BLaER1 (cell line): ENCODE measurements at regions not wholly inside any gene's neighbourhood (a gene's known extent, or its start where the extent isn't known, plus 50 kb on each side); places are given as distances from the start of the nearest gene placed in this dataset.

ENCODE experiments used
- H3K27ac ChIP-seq: shearing (Covaris generic); formaldehyde crosslinking; 2 replicates; pipeline ENCODE4 v1.8.1; 2022
- H3K27me3 ChIP-seq: shearing (Covaris generic); formaldehyde crosslinking; 2 replicates; pipeline ENCODE4 v1.8.1; 2022
- H3K36me3 ChIP-seq: shearing (Covaris generic); formaldehyde crosslinking; 2 replicates; pipeline ENCODE4 v1.8.1; 2022
- H3K4me1 ChIP-seq: shearing (Covaris generic); formaldehyde crosslinking; 2 replicates; pipeline ENCODE4 v1.8.1; 2022
- H3K4me2 ChIP-seq: shearing (Covaris generic); formaldehyde crosslinking; 2 replicates; pipeline ENCODE4 v1.8.1; 2022
- H3K4me3 ChIP-seq: shearing (Covaris generic); formaldehyde crosslinking; 2 replicates; pipeline ENCODE4 v1.8.1; 2022
- H3K9ac ChIP-seq: shearing (Covaris generic); formaldehyde crosslinking; 2 replicates; pipeline ENCODE4 v1.8.1; 2022
- H3K9me3 ChIP-seq: shearing (Covaris generic); formaldehyde crosslinking; 2 replicates; pipeline ENCODE4 v1.8.1; 2022
- H4K20me1 ChIP-seq: shearing (Covaris generic); formaldehyde crosslinking; 2 replicates; pipeline ENCODE4 v1.8.1; 2022
- Cebpa-rat ChIP-seq: shearing (Covaris generic); IDR thresholded peaks from 2 replicates; pipeline ENCODE4 v1.8.1; 2022

DNA sequence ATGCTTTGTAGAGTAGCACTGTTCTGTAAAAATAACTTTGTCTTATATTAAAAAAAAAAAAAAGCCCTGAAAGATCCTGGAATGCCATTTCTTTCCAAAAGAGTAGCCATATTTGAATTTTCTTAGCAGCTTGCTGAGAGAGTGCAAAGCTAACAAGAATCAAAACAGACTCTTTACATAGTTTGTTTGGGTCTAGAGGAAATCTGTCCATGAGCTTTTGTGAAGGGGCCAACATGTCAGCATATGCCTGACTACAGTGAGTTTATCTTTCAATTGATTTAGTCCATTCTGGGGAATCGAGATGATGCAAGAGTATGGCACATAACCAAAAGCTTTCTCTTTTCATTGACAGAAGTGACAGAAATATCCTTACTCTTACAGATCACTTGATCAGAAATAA, 777.7 kb upstream of the ACVR2A start:
- H3K9me3 ChIP-seq = 0 out of 2 replicates have a peak, but pooled peaks cover 7% of the 10 kb centered on the region
- no peaks in the 10 kb centered on the region for H3K36me3 ChIP-seq
- no peak for TF ChIP-seq Cebpa-rat
- no peaks in the 10 kb centered on the region for H3K4me1 ChIP-seq
- no peaks in the 10 kb centered on the region for H4K20me1 ChIP-seq
- no peak overlapping the region for H3K4me3 ChIP-seq
- H3K27me3 ChIP-seq = no peaks in the 10 kb centered on the region
- no peak overlapping the region for H3K4me2 ChIP-seq
- H3K9ac ChIP-seq = no peak overlapping the region
- no peak overlapping the region for H3K27ac ChIP-seq

DNA sequence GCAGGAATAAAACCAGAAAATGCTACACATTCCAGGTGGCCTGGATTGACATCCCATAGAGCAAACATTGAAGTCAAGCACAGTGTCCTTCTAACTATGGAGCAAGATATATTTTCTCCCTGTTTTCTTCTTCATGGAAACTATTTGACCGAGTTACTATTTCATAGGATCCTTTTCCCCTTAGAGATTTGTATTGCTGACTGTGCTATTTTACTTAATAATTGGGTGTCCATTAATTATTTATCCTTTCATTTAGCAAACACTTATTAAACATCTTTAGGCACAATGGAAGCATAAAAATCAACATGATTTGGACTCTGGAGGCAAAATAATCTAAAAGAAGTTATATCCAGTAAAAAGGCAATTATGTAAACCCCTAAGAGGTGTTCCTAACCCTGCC, 782.8 kb upstream of the ACVR2A start:
- H3K4me2 ChIP-seq = no peak overlapping the region
- no peaks in the 10 kb centered on the region for H3K36me3 ChIP-seq
- no peaks in the 10 kb centered on the region for H3K4me1 ChIP-seq
- no peaks in the 10 kb centered on the region for H4K20me1 ChIP-seq
- no peak overlapping the region for H3K4me3 ChIP-seq
- no peaks in the 10 kb centered on the region for H3K27me3 ChIP-seq
- H3K9me3 ChIP-seq = 0 out of 2 replicates have a peak, but pooled peaks cover 7% of the 10 kb centered on the region
- TF ChIP-seq Cebpa-rat = no peak
- no peak overlapping the region for H3K27ac ChIP-seq
- H3K9ac ChIP-seq = no peak overlapping the region

DNA sequence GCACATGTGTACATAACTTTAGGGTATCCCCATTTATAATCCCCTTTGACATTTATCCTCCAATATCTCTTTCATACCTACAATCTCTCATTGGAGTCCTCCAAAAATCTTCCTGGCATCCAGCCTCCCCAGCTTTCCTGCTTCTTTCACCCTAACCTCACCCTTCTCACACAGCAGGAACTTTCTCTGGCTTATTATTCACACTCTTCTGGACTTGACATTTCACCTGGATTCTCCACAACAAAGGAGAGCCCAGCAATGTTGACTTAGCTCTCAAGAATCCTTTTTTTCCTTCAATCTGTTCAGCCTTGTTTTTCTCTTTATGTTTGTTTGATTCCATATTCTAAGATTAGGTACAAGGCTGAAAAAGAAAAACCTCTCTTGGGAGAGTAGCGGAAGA, 783.6 kb upstream of the ACVR2A start:
- no peak overlapping the region for H3K27ac ChIP-seq
- H3K9me3 ChIP-seq = 0 out of 2 replicates have a peak, but pooled peaks cover 7% of the 10 kb centered on the region
- no peak for TF ChIP-seq Cebpa-rat
- no peaks in the 10 kb centered on the region for H4K20me1 ChIP-seq
- H3K4me3 ChIP-seq = no peak overlapping the region
- H3K4me1 ChIP-seq = no peaks in the 10 kb centered on the region
- no peak overlapping the region for H3K4me2 ChIP-seq
- no peak overlapping the region for H3K9ac ChIP-seq
- no peaks in the 10 kb centered on the region for H3K36me3 ChIP-seq
- no peaks in the 10 kb centered on the region for H3K27me3 ChIP-seq

DNA sequence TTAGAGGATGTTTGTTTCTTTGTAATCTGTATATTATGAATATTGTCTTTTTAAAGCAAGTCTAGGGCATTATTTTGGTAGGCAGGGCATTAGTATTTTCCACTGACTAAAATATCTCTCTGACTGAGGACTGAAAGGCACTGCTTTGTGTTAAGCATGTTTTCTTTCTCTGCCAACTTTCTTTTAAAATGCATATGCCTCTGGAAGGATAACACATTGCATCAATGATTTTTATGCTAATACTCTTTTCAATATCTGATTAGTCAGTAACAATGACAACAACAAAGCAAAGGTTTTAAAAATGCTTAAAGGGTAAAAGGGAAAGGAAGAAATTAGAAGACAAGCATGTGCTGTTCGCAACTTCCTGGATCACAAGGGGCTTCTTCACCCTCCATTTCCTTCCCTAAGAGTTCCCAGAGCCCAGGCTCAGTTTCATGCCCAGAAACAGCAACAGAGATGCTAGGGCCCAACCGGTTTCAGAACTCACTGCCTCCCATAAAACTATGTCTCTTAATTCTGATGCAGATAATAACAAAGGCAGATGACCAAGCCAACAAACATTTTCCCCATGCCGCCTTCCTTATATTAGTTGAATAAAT, 786.8 kb upstream of the ACVR2A start:
- Histone ChIP-seq H3K36me3 (no peaks in the 10 kb centered on the region), H3K27ac (no peak overlapping the region)

DNA sequence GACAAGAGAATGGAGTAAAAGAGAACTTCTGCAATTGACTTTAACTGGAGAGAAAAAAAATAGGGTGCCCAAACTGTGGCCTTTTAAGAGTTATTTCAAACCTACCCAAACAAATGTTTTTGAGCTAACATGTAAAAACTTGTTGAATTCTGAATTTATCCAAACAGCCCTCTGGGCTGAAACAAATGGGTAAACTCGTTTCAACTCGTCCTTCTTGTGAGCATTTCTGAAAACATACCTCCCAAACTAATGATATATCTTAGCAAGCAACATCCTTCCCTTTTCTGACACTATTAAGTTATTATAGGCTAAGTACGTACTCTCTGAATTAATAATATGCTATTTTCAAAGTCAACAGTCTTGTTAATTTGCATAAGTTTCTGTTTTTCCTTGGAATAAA, 793.0 kb upstream of the ACVR2A start:
- H3K4me2 ChIP-seq = no peak overlapping the region
- H3K9me3 ChIP-seq = no peaks in the 10 kb centered on the region
- H3K27me3 ChIP-seq = no peaks in the 10 kb centered on the region
- H4K20me1 ChIP-seq = no peaks in the 10 kb centered on the region
- TF ChIP-seq Cebpa-rat = no peak
- H3K36me3 ChIP-seq = no peaks in the 10 kb centered on the region
- no peak overlapping the region for H3K9ac ChIP-seq
- no peak overlapping the region for H3K27ac ChIP-seq
- no peak overlapping the region for H3K4me3 ChIP-seq
- no peaks in the 10 kb centered on the region for H3K4me1 ChIP-seq

More for the DNA sequence above, 786.8 kb upstream of the ACVR2A start:
- H4K20me1 ChIP-seq = no peaks in the 10 kb centered on the region
- no peaks in the 10 kb centered on the region for H3K9me3 ChIP-seq
- no peak overlapping the region for H3K4me3 ChIP-seq
- TF ChIP-seq Cebpa-rat = no peak
- H3K9ac ChIP-seq = no peak overlapping the region
- no peak overlapping the region for H3K4me2 ChIP-seq
- H3K4me1 ChIP-seq = no peaks in the 10 kb centered on the region
- no peaks in the 10 kb centered on the region for H3K27me3 ChIP-seq

DNA sequence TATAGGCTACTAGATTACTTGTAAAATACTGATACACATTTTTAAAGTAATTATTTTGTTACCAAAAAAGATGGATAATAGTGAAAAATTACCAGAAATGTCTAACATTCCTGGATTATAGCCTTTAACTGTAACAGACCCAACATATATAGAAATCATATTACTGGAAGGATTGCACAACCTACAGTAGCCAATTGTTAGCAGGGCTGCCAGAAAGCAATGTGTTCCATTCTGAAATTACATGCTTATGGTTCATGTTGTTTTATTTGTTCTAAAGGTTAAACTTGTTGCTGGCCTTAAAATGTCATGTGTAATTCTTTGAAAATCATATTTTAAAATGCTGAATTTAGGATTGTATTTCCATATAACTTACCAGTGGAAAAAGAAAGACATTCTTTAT, 793.6 kb upstream of the ACVR2A start:
- H4K20me1 ChIP-seq = no peaks in the 10 kb centered on the region
- no peaks in the 10 kb centered on the region for H3K9me3 ChIP-seq
- no peak for TF ChIP-seq Cebpa-rat
- no peak overlapping the region for H3K9ac ChIP-seq
- H3K36me3 ChIP-seq = no peaks in the 10 kb centered on the region
- no peak overlapping the region for H3K27ac ChIP-seq
- H3K4me1 ChIP-seq = no peaks in the 10 kb centered on the region
- no peaks in the 10 kb centered on the region for H3K27me3 ChIP-seq
- H3K4me2 ChIP-seq = no peak overlapping the region
- H3K4me3 ChIP-seq = no peak overlapping the region

DNA sequence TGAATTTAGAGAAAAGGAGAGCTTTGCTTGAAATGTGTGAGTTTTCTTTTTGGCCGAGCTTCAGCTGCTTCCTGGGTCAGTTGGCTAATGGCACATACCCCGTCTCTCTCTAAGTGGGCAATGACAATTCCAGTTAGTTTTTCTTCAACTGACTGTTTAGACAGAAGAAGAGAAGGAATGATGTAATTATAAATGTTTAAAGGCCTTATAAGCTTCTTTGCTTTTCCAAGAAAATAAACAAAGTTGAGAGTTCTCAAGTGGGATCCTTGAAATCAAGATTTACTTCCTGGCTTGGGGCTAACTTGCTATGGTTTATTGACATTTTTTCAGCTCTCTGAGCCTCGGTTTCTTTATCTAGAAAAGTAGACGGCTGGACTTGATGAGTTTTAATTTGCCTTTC, 794.9 kb upstream of the ACVR2A start:
- no peaks in the 10 kb centered on the region for H3K4me1 ChIP-seq
- H3K9ac ChIP-seq = no peak overlapping the region
- no peak overlapping the region for H3K4me3 ChIP-seq
- no peaks in the 10 kb centered on the region for H3K9me3 ChIP-seq
- H4K20me1 ChIP-seq = no peaks in the 10 kb centered on the region
- no peak overlapping the region for H3K4me2 ChIP-seq
- H3K27me3 ChIP-seq = no peaks in the 10 kb centered on the region
- no peak overlapping the region for H3K27ac ChIP-seq
- no peak for TF ChIP-seq Cebpa-rat
- no peaks in the 10 kb centered on the region for H3K36me3 ChIP-seq

DNA sequence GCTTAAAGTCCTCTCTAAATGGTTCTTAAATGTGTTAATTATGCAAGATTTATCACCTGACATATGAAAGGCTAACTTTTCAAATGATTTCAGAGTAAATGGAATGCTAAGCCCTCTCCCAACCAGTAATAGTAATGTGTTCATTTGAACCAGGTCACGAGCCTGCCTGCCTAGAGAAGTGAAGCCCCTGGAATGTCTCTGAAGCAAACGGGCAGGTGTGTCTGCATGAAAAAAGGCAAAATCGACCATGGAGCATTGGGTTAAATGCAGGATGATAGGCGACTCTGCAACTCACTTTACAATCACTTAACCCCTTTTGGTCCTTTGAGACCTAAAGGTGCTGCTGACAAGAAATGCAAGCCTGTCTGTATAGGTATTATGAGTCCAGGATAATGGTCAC, 798.4 kb upstream of the ACVR2A start:
- no peak for TF ChIP-seq Cebpa-rat
- no peaks in the 10 kb centered on the region for H3K36me3 ChIP-seq
- no peaks in the 10 kb centered on the region for H4K20me1 ChIP-seq
- no peak overlapping the region for H3K4me2 ChIP-seq
- H3K27ac ChIP-seq = no peak overlapping the region
- no peak overlapping the region for H3K9ac ChIP-seq
- H3K4me1 ChIP-seq = no peaks in the 10 kb centered on the region
- no peaks in the 10 kb centered on the region for H3K9me3 ChIP-seq
- H3K4me3 ChIP-seq = no peak overlapping the region
- H3K27me3 ChIP-seq = no peaks in the 10 kb centered on the region

DNA sequence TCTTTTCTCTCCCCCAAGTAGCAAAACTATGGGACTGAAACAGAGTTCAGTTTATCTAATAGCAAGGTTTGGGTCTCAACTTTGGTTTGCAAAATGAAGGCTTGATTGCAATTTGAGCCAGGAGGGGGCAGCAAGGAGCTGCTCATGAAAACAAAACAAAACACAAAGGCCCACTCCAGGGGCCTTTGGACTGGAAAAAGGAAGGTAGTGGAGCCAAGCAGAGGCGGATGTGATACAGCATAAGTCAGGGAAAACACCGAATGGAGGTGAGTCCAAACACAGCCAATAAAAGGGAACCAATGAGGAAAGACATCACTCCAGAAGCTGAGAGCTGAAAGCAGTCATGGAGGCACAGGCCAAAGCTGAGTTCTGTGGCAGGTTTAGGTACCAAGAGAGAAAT, 799.7 kb upstream of the ACVR2A start:
- no peaks in the 10 kb centered on the region for H4K20me1 ChIP-seq
- H3K27ac ChIP-seq = no peak overlapping the region
- H3K9ac ChIP-seq = no peak overlapping the region
- H3K4me1 ChIP-seq = no peaks in the 10 kb centered on the region
- H3K9me3 ChIP-seq = no peaks in the 10 kb centered on the region
- H3K4me3 ChIP-seq = no peak overlapping the region
- no peaks in the 10 kb centered on the region for H3K36me3 ChIP-seq
- H3K27me3 ChIP-seq = no peaks in the 10 kb centered on the region
- no peak overlapping the region for H3K4me2 ChIP-seq
- TF ChIP-seq Cebpa-rat = no peak

DNA sequence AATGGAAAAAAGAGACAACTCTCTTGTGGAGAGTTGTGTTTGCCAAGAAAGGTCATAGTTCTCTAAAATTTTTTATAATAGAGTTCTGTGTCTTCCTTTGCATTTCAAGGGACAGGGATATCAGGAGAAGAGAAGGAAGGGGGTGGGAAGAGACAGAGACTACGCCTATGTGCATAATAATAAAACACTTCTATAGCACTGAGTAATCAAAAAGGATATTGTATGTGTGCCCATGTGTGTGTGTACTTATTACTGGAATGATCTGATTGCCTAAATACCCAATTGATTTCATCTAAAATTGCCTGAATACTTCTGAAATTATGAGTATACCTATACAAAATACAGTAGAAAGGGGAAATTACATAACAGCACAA, 803.7 kb upstream of the ACVR2A start:
- H3K9me3 ChIP-seq = no peaks in the 10 kb centered on the region
- peaks cover 4% of the 10 kb centered on the region; the same call in 1 of the 2 replicates for H3K4me1 ChIP-seq
- H3K27me3 ChIP-seq = no peaks in the 10 kb centered on the region
- H3K27ac ChIP-seq = no peak overlapping the region
- no peaks in the 10 kb centered on the region for H3K36me3 ChIP-seq
- H4K20me1 ChIP-seq = no peaks in the 10 kb centered on the region
- no peak overlapping the region for H3K4me3 ChIP-seq
- no peak overlapping the region for H3K4me2 ChIP-seq
- H3K9ac ChIP-seq = no peak overlapping the region
- TF ChIP-seq Cebpa-rat = no peak
